ENCODE measurements at regions not wholly inside any gene's neighbourhood (a gene's known extent, or its start where the extent isn't known, plus 50 kb on each side); places are given as distances from the start of the nearest gene placed in this dataset.

GRCh38 chr2:123207245-123207644 lies 817.8 kb upstream of the CNTNAP5 start:
- no peaks in the 10 kb centered on the region for H3K27me3 ChIP-seq (ENCODE audit: control insufficient read depth in 3 of 3, insufficient read depth in 3 of 3, low read length in 3 of 3)
- no peaks in the 10 kb centered on the region for H3K36me3 ChIP-seq (ENCODE audit: control insufficient read depth in 3 of 3, insufficient read depth in 2 of 3, low read depth in 1 of 3, low read length in 3 of 3)
- H3K4me1 ChIP-seq (ENCODE audit: control insufficient read depth in 3 of 3, insufficient read depth in 2 of 3, low read depth in 1 of 3, low read length in 2 of 3): no peaks in the 10 kb centered on the region
- H3K4me3 ChIP-seq (ENCODE audit: low read depth in 1 of 3, low read length in 3 of 3): no peak overlapping the region
- peaks cover 0 to 1% of the 10 kb centered on the region in 2 donors for H3K9me3 ChIP-seq (ENCODE audit: control insufficient read depth in 2 of 2, insufficient read depth in 1 of 2, low read depth in 1 of 2, low read length in 1 of 2)
- H3K27ac ChIP-seq (ENCODE audit: low read depth in 1 of 3, low read length in 2 of 3): no peak overlapping the region
- 65 to 77% (median 73%) methylated on average over 2 of the region's 2 CpGs for WGBS, 3 donors
- no peak for FAIRE-seq
- DNase-seq: no peak

- no peak overlapping the region for H3K27ac ChIP-seq (ENCODE audit: low read depth in 1 of 3, low read length in 2 of 3)
- 77 to 82% (median 79%) methylated on average over 2 of the region's 2 CpGs for WGBS, 3 donors
- no peaks in the 10 kb centered on the region for H3K36me3 ChIP-seq (ENCODE audit: control insufficient read depth in 3 of 3, insufficient read depth in 2 of 3, low read depth in 1 of 3, low read length in 3 of 3)
- no peaks in the 10 kb centered on the region for H3K4me1 ChIP-seq (ENCODE audit: control insufficient read depth in 3 of 3, insufficient read depth in 2 of 3, low read depth in 1 of 3, low read length in 2 of 3)
- no peak for FAIRE-seq
- no peak for DNase-seq
- H3K4me3 ChIP-seq (ENCODE audit: low read depth in 1 of 3, low read length in 3 of 3): no peak overlapping the region
- H3K9me3 ChIP-seq (ENCODE audit: control insufficient read depth in 2 of 2, insufficient read depth in 1 of 2, low read depth in 1 of 2, low read length in 1 of 2): peaks cover 0 to 1% of the 10 kb centered on the region in 2 donors
- no peaks in the 10 kb centered on the region for H3K27me3 ChIP-seq (ENCODE audit: control insufficient read depth in 3 of 3, insufficient read depth in 3 of 3, low read length in 3 of 3)
Measured at GRCh38 chr2:123209202-123209601, 815.9 kb upstream of the CNTNAP5 start.

GRCh38 chr2:123211181-123211580 lies 813.9 kb upstream of the CNTNAP5 start:
- no peak overlapping the region for H3K27ac ChIP-seq (ENCODE audit: low read depth in 1 of 3, low read length in 2 of 3)

GRCh38 chr2:123245156-123245555 lies 779.9 kb upstream of the CNTNAP5 start:
- Histone ChIP-seq H3K27me3 (ENCODE audit: control insufficient read depth in 3 of 3, insufficient read depth in 3 of 3, low read length in 3 of 3) (no peaks in the 10 kb centered on the region), H3K4me3 (ENCODE audit: low read depth in 1 of 3, low read length in 3 of 3) (no peak overlapping the region), H3K27ac (ENCODE audit: low read depth in 1 of 3, low read length in 2 of 3) (no peak overlapping the region), H3K36me3 (ENCODE audit: control insufficient read depth in 3 of 3, insufficient read depth in 2 of 3, low read depth in 1 of 3, low read length in 3 of 3) (no peaks in the 10 kb centered on the region), H3K9me3 (ENCODE audit: control insufficient read depth in 2 of 2, insufficient read depth in 1 of 2, low read depth in 1 of 2, low read length in 1 of 2) (peaks cover 0 to 10% of the 10 kb centered on the region in 2 donors), H3K4me1 (ENCODE audit: control insufficient read depth in 3 of 3, insufficient read depth in 2 of 3, low read depth in 1 of 3, low read length in 2 of 3) (no peaks in the 10 kb centered on the region)
- FAIRE-seq (no peak), DNase-seq (no peak)
- 72 to 87% (median 83%) methylated on average over 3 of the region's 3 CpGs for WGBS, 3 donors

More at GRCh38 chr2:123211181-123211580, 813.9 kb upstream of the CNTNAP5 start:
- Histone ChIP-seq H3K27me3 (ENCODE audit: control insufficient read depth in 3 of 3, insufficient read depth in 3 of 3, low read length in 3 of 3) (no peaks in the 10 kb centered on the region), H3K4me1 (ENCODE audit: control insufficient read depth in 3 of 3, insufficient read depth in 2 of 3, low read depth in 1 of 3, low read length in 2 of 3) (no peaks in the 10 kb centered on the region), H3K4me3 (ENCODE audit: low read depth in 1 of 3, low read length in 3 of 3) (no peak overlapping the region), H3K36me3 (ENCODE audit: control insufficient read depth in 3 of 3, insufficient read depth in 2 of 3, low read depth in 1 of 3, low read length in 3 of 3) (no peaks in the 10 kb centered on the region), H3K9me3 (ENCODE audit: control insufficient read depth in 2 of 2, insufficient read depth in 1 of 2, low read depth in 1 of 2, low read length in 1 of 2) (no peaks in the 10 kb centered on the region)
- FAIRE-seq (no peak), DNase-seq (no peak)

GRCh38 chr2:123258877-123259539 lies 766.1 kb upstream of the CNTNAP5 start:
- H3K27me3 ChIP-seq (ENCODE audit: control insufficient read depth in 3 of 3, insufficient read depth in 3 of 3, low read length in 3 of 3): no peaks in the 10 kb centered on the region
- no peaks in the 10 kb centered on the region for H3K4me1 ChIP-seq (ENCODE audit: control insufficient read depth in 3 of 3, insufficient read depth in 2 of 3, low read depth in 1 of 3, low read length in 2 of 3)
- DNase-seq (no peak), FAIRE-seq (no peak)
- no peaks in the 10 kb centered on the region for H3K36me3 ChIP-seq (ENCODE audit: control insufficient read depth in 3 of 3, insufficient read depth in 2 of 3, low read depth in 1 of 3, low read length in 3 of 3)
- no peak overlapping the region for H3K4me3 ChIP-seq (ENCODE audit: low read depth in 1 of 3, low read length in 3 of 3)
- H3K9me3 ChIP-seq (ENCODE audit: control insufficient read depth in 2 of 2, insufficient read depth in 1 of 2, low read depth in 1 of 2, low read length in 1 of 2): peaks cover 0 to 4% of the 10 kb centered on the region in 2 donors
- H3K27ac ChIP-seq (ENCODE audit: low read depth in 1 of 3, low read length in 2 of 3): no peak overlapping the region
- WGBS, 3 donors: 58 to 63% (median 63%) methylated on average over 4 of the region's 4 CpGs

- Histone ChIP-seq H3K27ac (ENCODE audit: low read depth in 1 of 3, low read length in 2 of 3) (no peak overlapping the region), H3K9me3 (ENCODE audit: control insufficient read depth in 2 of 2, insufficient read depth in 1 of 2, low read depth in 1 of 2, low read length in 1 of 2) (peaks cover 0 to 4% of the 10 kb centered on the region in 2 donors), H3K36me3 (ENCODE audit: control insufficient read depth in 3 of 3, insufficient read depth in 2 of 3, low read depth in 1 of 3, low read length in 3 of 3) (no peaks in the 10 kb centered on the region), H3K4me3 (ENCODE audit: low read depth in 1 of 3, low read length in 3 of 3) (no peak overlapping the region), H3K4me1 (ENCODE audit: control insufficient read depth in 3 of 3, insufficient read depth in 2 of 3, low read depth in 1 of 3, low read length in 2 of 3) (no peaks in the 10 kb centered on the region), H3K27me3 (ENCODE audit: control insufficient read depth in 3 of 3, insufficient read depth in 3 of 3, low read length in 3 of 3) (no peaks in the 10 kb centered on the region)
- 80 to 88% (median 87%) methylated on average over 4 of the region's 4 CpGs for WGBS, 3 donors
- FAIRE-seq (no peak), DNase-seq (no peak)
Measured at GRCh38 chr2:123262856-123263255, 762.2 kb upstream of the CNTNAP5 start.

GRCh38 chr2:123283431-123283830 lies 741.7 kb upstream of the CNTNAP5 start:
- Histone ChIP-seq H3K36me3 (ENCODE audit: control insufficient read depth in 3 of 3, insufficient read depth in 2 of 3, low read depth in 1 of 3, low read length in 3 of 3) (no peaks in the 10 kb centered on the region), H3K27me3 (ENCODE audit: control insufficient read depth in 3 of 3, insufficient read depth in 3 of 3, low read length in 3 of 3) (no peaks in the 10 kb centered on the region), H3K4me1 (ENCODE audit: control insufficient read depth in 3 of 3, insufficient read depth in 2 of 3, low read depth in 1 of 3, low read length in 2 of 3) (no peaks in the 10 kb centered on the region), H3K4me3 (ENCODE audit: low read depth in 1 of 3, low read length in 3 of 3) (no peak overlapping the region), H3K27ac (ENCODE audit: low read depth in 1 of 3, low read length in 2 of 3) (no peak overlapping the region), H3K9me3 (ENCODE audit: control insufficient read depth in 2 of 2, insufficient read depth in 1 of 2, low read depth in 1 of 2, low read length in 1 of 2) (no peaks in the 10 kb centered on the region)
- 85 to 96% (median 92%) methylated on average over 2 of the region's 2 CpGs for WGBS, 3 donors
- FAIRE-seq: no peak
- no peak for DNase-seq

GRCh38 chr2:123303731-123304130 lies 721.4 kb upstream of the CNTNAP5 start:
- WGBS, 3 donors: 56 to 78% (median 60%) methylated on average over 1 of the region's 1 CpG
- Histone ChIP-seq H3K9me3 (ENCODE audit: control insufficient read depth in 2 of 2, insufficient read depth in 1 of 2, low read depth in 1 of 2, low read length in 1 of 2) (no peaks in the 10 kb centered on the region), H3K27ac (ENCODE audit: low read depth in 1 of 3, low read length in 2 of 3) (no peak overlapping the region), H3K4me1 (ENCODE audit: control insufficient read depth in 3 of 3, insufficient read depth in 2 of 3, low read depth in 1 of 3, low read length in 2 of 3) (no peaks in the 10 kb centered on the region), H3K36me3 (ENCODE audit: control insufficient read depth in 3 of 3, insufficient read depth in 2 of 3, low read depth in 1 of 3, low read length in 3 of 3) (no peaks in the 10 kb centered on the region), H3K27me3 (ENCODE audit: control insufficient read depth in 3 of 3, insufficient read depth in 3 of 3, low read length in 3 of 3) (no peaks in the 10 kb centered on the region), H3K4me3 (ENCODE audit: low read depth in 1 of 3, low read length in 3 of 3) (no peak overlapping the region)
- no peak for DNase-seq
- FAIRE-seq: no peak
